Adipocyte (in vitro differentiated cells): ENCODE measurements at regions not wholly inside any gene's neighbourhood (a gene's known extent, or its start where the extent isn't known, plus 50 kb on each side); places are given as distances from the start of the nearest gene placed in this dataset.
"Not testable (repeated sequence)": the region's sequence is repeated elsewhere in the genome, so short reads cannot be mapped to it uniquely, and the experiment has no call there.

Experiments
- DNase-seq: peaks from one replicate; pipeline ENCODE4 v3.0.0-alpha.2; 2015; ENCODE audit warnings: low read depth
- H3K27me3 ChIP-seq: replicated peaks from 2 replicates; pipeline ENCODE4 v1.7.0; 2013; ENCODE audit warnings: mild to moderate bottlenecking, low read length, moderate library complexity; ENCODE audit not compliant: control insufficient read depth, insufficient read depth
- H3K36me3 ChIP-seq: 2 replicates; pipeline ENCODE4 v1.7.0; 2013; ENCODE audit warnings: low read length, mild to moderate bottlenecking, moderate library complexity; ENCODE audit not compliant: control insufficient read depth, insufficient read depth, severe bottlenecking
- H3K4me1 ChIP-seq: 2 replicates; pipeline ENCODE4 v1.7.0; 2013; ENCODE audit warnings: mild to moderate bottlenecking, low read length, moderate library complexity; ENCODE audit not compliant: control insufficient read depth, insufficient read depth
- H3K4me3 ChIP-seq: 2 replicates; pipeline ENCODE4 v1.7.0; 2013; ENCODE audit warnings: mild to moderate bottlenecking, low read length, moderate library complexity
- H3K9ac ChIP-seq: 2 replicates; pipeline ENCODE4 v1.7.0; 2013; ENCODE audit warnings: mild to moderate bottlenecking, low read length, moderate library complexity
- H3K9me3 ChIP-seq: 2 replicates; pipeline ENCODE4 v1.7.0; 2013; ENCODE audit warnings: mild to moderate bottlenecking, low read length, moderate library complexity; ENCODE audit not compliant: control insufficient read depth

DNA sequence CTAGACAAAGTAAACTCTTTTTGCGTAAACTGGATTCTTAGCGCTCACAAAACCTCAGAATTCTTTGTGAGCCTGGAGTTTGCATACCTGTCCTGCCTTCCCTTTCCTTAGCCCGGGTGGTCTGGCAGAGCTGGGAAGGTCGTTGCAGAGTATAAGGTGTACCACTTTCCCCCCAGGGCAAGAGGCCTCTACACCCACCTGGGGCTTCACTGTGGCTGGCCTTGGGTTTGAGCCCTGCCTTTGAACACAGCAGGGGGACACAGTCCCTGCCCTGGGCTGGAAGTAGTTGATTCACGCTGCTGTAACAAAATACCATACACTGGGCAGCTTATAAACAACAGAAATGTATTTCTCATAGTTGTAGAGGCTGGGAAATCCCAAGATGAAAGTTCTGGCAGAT is 133.9 kb downstream of the B3GNT2 start:
- Histone ChIP-seq H3K4me1 (no peaks in the 10 kb centered on the region), H3K9ac (no peak overlapping the region), H3K36me3 (no peaks in the 10 kb centered on the region), H3K27me3 (peaks cover 10% of the 10 kb centered on the region), H3K4me3 (no peak overlapping the region), H3K9me3 (peaks cover 9% of the 10 kb centered on the region)
- DNase-seq: no peak

DNA sequence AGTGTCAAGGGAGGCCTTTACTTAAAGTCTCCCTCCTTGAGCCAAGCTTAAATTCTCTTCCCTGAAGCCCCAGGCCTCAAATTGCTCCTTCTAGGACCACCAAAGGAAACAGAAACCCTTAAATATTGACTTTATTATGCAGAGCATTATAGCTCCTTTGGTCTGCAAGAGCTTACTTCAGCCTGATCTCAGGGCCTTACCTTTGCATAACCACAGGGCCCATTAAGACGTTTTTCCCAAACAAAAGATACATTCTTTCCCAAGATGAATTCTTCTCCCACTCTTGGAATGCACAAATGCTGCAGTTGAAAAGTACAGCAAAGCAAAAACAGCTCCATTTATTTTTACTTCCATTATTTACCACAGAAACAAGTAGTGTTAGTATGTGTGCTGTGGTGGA is 130.8 kb downstream of the B3GNT2 start:
- Histone ChIP-seq H3K36me3 (no peaks in the 10 kb centered on the region), H3K9me3 (peaks cover 13% of the 10 kb centered on the region)
- DNase-seq: no peak

DNA sequence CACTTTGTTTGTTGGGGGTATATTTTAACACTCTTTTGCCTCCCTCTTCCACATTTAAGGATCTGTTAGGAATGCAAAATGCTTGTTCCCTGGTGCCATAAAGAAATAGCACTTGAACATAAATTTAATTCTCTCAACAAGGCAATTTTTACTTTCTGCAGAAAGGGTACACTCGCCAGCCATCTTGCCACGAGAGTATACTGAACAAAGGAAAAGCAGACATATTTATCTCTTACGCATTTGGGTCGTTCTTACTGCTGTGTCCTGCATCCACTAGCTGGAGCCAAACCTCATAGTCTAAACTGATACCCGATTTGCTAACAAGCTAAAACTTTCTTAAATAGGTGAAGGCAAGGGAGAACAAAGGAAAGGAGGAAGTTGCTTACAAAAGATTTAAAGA is 129.5 kb downstream of the B3GNT2 start:
- no peak overlapping the region for H3K9ac ChIP-seq
- no peak overlapping the region for H3K4me3 ChIP-seq
- H3K27me3 ChIP-seq: peaks cover 7% of the 10 kb centered on the region
- no peak for DNase-seq
- no peaks in the 10 kb centered on the region for H3K36me3 ChIP-seq
- peaks cover 13% of the 10 kb centered on the region for H3K9me3 ChIP-seq
- H3K4me1 ChIP-seq: no peaks in the 10 kb centered on the region

More for the DNA sequence above, 130.8 kb downstream of the B3GNT2 start:
- Histone ChIP-seq H3K27me3 (peaks cover 10% of the 10 kb centered on the region), H3K9ac (no peak overlapping the region), H3K4me1 (no peaks in the 10 kb centered on the region), H3K4me3 (no peak overlapping the region)

DNA sequence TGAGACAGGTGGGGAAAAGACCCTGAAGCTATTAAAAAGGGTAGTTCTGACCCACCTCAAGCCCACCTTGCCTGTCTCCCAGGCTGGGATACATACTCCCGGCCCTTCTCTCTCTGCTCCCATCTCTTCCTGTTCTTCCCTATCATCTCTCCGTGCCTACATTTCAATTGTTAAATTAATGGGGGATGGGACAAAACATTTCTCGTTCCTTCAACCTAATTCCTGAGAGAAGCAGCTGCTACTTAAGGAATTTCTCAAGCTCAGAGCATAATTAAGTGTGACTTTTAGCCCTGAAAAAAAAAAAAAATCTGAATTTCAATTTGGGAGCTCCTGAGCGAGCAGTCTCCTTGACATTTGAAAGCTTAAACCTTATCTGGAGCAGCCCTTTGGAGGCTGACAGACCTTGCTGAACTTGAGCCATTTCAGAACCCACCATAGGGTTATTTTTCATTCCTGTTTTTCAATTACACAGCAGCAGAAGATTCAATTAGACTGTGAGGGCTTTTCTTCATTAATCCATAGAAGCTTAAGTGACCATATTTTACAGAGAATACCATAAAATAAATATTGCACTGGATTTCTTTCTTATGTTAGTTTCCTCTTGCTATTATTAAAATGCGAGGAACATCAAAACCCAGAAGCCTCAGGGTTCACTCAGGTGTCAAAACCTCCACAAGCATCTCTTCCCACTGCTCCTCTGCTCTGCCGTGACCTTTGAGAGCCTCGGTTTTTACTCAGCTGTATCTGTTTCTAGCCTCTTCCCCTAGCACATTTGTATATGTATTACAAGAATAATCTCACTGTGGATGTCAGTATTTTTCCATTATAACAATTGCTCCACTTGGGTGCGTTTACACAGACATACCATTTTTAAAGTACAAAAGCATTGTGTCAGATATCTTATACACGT is 125.7 kb downstream of the B3GNT2 start:
- Histone ChIP-seq H3K4me1 (no peaks in the 10 kb centered on the region), H3K4me3 (no peak overlapping the region), H3K9me3 (peaks cover 13% of the 10 kb centered on the region), H3K9ac (no peak overlapping the region), H3K36me3 (no peaks in the 10 kb centered on the region), H3K27me3 (no peaks in the 10 kb centered on the region)
- DNase-seq: no peak

DNA sequence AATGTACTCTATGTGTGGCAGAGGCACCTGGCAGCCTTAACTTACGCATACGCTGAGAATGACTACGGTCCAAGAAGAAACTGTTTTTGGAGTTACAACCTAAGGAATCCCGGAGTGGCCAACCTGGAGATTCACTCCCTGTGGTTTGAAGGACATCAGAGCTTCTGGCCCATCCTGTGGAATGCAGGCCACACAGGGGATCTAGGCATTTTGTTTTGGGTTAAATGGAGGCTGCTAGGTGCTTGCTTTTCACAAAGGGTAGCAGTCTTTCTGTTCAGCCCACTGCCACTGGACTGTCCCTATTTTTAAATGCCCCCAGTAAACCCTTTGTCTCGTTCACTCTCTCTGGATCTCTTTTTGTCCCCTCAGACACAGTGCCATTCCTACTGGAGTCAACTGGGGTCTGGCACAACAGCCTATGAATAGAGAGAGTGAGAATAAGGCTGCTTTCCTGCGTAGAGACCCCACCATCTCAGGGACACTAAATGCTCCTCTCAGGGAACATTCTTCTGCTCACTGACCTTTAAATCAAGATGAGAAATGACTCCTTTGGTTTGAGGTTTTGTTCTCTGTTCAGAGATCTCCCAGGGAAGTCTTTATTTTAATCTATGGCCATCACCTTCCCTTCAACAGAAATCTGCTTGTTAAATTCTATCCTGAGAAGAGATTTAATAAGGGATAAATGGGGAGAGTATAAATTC is 124.9 kb downstream of the B3GNT2 start:
- Histone ChIP-seq H3K9me3 (peaks cover 13% of the 10 kb centered on the region), H3K9ac (no peak overlapping the region), H3K4me1 (no peaks in the 10 kb centered on the region), H3K27me3 (no peaks in the 10 kb centered on the region), H3K4me3 (no peak overlapping the region), H3K36me3 (no peaks in the 10 kb centered on the region)
- no peak for DNase-seq

DNA sequence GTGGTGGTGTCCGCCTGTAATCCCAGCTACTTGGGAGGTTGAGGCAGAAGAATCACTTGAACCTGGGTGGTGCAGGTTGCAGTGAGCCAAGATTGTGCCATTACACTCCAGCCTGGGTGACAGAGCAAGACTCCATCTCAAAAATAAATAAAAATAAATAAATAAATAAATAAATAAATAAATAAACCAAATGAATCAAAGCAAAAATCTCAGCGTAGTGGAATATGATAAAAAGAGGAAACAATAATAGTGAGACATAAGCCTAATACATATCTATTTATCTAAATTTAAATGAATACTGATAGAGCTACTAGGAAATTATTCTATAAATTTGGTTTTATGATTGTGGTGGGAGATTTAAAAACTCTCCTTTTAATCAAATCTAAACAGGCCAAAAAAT is 124.2 kb downstream of the B3GNT2 start:
- not testable (repeated sequence) for H3K27me3 ChIP-seq, H3K9ac ChIP-seq, H3K36me3 ChIP-seq, H3K9me3 ChIP-seq, H3K4me1 ChIP-seq, H3K4me3 ChIP-seq, DNase-seq

DNA sequence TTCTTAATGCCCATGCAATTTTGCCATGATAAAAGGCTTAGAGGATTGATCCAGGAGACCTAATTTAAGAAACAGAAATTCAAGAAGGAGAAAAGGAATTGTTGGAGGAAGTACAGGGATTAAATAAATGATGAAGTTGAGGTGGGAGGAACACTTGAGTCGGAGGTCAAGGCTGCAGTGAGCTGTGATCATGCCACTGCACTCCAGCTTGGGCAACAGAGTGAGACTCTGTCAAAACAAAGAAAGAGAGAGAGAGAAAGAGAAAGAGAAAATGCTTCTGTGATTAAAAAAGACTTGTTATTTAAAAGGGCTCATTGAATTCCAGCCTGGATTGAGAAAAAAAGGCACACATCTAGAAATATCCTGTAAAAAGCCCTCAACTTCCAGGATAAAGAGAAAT is 123.2 kb downstream of the B3GNT2 start:
- H3K9ac ChIP-seq: no peak overlapping the region
- no peak overlapping the region for H3K4me3 ChIP-seq
- DNase-seq: peak; percentile 8
- H3K4me1 ChIP-seq: no peaks in the 10 kb centered on the region
- no peaks in the 10 kb centered on the region for H3K9me3 ChIP-seq
- no peaks in the 10 kb centered on the region for H3K36me3 ChIP-seq
- H3K27me3 ChIP-seq: no peaks in the 10 kb centered on the region

DNA sequence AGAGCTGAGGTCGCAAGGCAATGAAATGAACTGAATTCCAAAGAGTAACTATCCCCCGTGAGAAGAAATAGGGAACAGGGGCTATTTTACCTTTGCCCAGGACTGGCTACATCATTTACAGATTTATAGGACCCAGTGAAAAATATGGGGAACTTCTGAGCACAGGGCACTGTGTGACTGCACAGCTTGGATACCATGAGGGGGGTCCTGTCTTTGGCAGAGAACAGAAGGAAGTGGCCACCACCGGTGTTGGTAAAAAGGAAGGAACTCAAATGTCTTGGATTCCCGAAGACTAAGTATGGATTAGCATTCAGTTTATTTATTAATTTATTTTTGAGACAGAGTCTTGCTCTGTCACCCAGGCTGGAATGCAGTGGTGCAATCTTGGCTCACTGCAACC is 119.6 kb downstream of the B3GNT2 start:
- H3K4me1 ChIP-seq: no peaks in the 10 kb centered on the region
- H3K9me3 ChIP-seq: no peaks in the 10 kb centered on the region
- no peak for DNase-seq
- no peak overlapping the region for H3K4me3 ChIP-seq
- H3K36me3 ChIP-seq: no peaks in the 10 kb centered on the region
- no peaks in the 10 kb centered on the region for H3K27me3 ChIP-seq
- H3K9ac ChIP-seq: no peak overlapping the region

DNA sequence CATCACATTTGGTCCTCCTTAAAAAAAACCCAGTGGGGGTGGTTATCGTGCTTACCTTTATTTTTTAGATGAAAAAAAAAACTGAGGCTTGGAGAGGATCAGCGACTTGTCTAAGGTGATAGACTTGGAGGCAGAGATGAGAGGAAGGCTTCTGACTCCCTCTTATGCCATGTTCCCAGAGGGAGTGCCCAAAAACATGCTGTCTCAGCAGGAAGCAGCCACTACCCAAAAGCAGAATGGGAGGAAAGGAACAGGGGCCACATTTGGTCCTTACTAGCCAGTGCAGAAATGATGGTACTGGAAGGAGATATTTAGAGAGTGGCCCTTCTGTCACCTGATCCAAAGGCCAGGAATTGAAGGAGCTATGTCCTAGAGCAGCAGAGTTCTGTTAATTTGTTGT is 118.4 kb downstream of the B3GNT2 start:
- no peak for DNase-seq
- H3K36me3 ChIP-seq: no peaks in the 10 kb centered on the region
- peaks cover 3% of the 10 kb centered on the region for H3K4me1 ChIP-seq
- no peak overlapping the region for H3K9ac ChIP-seq
- H3K27me3 ChIP-seq: no peaks in the 10 kb centered on the region
- H3K4me3 ChIP-seq: no peak overlapping the region
- no peaks in the 10 kb centered on the region for H3K9me3 ChIP-seq

DNA sequence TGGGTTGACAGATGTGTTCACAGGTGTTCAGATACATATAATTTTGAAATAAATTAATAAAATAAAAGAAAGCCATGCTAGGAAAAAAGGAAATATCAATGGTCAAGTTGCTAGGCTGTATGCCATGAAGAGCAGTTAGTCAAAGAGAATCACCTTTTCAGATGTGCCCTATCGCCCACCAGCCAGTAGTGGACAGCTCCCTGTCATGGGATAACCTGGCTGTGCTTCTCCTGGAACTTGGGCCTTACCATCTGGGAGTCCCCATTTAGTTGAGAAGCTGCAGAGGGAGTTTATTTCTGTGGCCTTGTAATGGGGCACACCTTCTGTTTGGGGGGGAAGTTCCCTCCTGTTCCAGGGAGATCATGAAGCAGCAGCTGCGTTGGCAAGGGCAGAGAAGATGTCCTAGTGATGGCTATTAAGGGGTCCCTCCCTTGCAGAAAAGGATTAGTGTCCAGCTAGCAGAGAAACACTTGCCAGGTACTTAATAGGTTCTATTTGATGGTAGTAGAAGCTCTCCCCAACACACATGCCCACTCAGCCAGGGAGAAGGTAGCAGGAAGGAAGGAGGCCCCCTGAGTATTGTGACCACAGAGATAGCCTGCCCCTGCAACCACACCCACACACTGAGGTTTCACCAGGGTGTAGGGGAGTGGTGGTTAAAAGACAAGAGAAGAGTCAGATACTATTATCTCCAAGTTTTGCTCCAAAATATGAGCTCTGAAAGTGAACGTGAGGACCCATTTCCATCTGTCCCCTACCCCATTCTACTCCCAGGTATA is 117.7 kb downstream of the B3GNT2 start:
- no peaks in the 10 kb centered on the region for H3K27me3 ChIP-seq
- no peak overlapping the region for H3K9ac ChIP-seq
- no peak for DNase-seq
- peaks cover 3% of the 10 kb centered on the region for H3K4me1 ChIP-seq
- no peaks in the 10 kb centered on the region for H3K9me3 ChIP-seq
- no peaks in the 10 kb centered on the region for H3K36me3 ChIP-seq
- H3K4me3 ChIP-seq: no peak overlapping the region

DNA sequence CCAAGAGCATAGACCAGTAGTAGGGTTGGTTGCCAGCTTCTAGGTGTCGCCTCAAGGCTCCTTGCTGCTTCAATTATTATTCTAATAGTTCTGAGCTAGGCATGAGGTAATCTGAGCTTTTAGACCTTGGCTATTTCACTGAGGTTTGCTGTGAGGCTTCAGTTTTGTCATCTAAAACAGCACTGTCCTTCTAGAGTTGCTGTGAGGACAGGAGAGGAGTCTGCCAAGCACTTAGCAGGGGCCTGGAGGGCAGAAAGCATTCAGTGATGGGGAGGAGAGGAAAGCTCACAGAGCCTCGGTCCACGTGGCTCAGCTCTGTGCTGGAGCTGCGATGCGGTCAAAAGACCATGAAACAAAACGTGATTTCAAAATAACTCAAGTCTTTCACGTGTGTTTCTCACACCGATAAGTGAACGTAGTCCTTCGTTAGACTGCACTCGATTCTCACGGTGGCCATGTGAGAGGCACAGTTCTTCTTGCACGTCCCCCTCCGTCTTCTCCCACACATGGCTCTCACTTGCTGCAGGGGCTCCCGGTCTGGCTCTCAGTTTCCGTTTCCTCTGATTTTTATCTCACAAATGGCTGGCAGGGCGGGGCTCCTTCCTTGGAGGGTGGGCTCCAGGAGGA is 113.7 kb downstream of the B3GNT2 start:
- H3K4me1 ChIP-seq: peaks cover 3% of the 10 kb centered on the region

More for the DNA sequence above, 113.7 kb downstream of the B3GNT2 start:
- no peaks in the 10 kb centered on the region for H3K36me3 ChIP-seq
- H3K9ac ChIP-seq: no peak overlapping the region
- no peaks in the 10 kb centered on the region for H3K9me3 ChIP-seq
- H3K27me3 ChIP-seq: peaks cover 3% of the 10 kb centered on the region
- DNase-seq: no peak
- no peak overlapping the region for H3K4me3 ChIP-seq
